Activated naive CD8-positive, alpha-beta T cell (primary cell): ENCODE measurements at regions not wholly inside any gene's neighbourhood (a gene's known extent, or its start where the extent isn't known, plus 50 kb on each side); places are given as distances from the start of the nearest gene placed in this dataset.
"Not testable (repeated sequence)": the region's sequence is repeated elsewhere in the genome, so short reads cannot be mapped to it uniquely, and the experiment has no call there.

Experiments used
- H3K27ac Mint-ChIP-seq: one replicate; pipeline ENCODE4 v1.8.0; 2021; ENCODE audit warnings: mixed read lengths
- H3K27me3 Mint-ChIP-seq: one replicate; pipeline ENCODE4 v1.8.0; 2021; ENCODE audit warnings: mixed read lengths
- H3K36me3 Mint-ChIP-seq: one replicate; pipeline ENCODE4 v1.8.0; 2021; ENCODE audit warnings: mixed read lengths
- H3K4me1 Mint-ChIP-seq: one replicate; pipeline ENCODE4 v1.8.0; 2021; ENCODE audit warnings: low read depth, mixed read lengths
- H3K4me3 Mint-ChIP-seq: one replicate; pipeline ENCODE4 v1.8.0; 2021; ENCODE audit warnings: mild to moderate bottlenecking, mixed read lengths
- H3K9me3 Mint-ChIP-seq: one replicate; pipeline ENCODE4 v1.8.0; 2021; ENCODE audit warnings: low read depth, mixed read lengths

DNA sequence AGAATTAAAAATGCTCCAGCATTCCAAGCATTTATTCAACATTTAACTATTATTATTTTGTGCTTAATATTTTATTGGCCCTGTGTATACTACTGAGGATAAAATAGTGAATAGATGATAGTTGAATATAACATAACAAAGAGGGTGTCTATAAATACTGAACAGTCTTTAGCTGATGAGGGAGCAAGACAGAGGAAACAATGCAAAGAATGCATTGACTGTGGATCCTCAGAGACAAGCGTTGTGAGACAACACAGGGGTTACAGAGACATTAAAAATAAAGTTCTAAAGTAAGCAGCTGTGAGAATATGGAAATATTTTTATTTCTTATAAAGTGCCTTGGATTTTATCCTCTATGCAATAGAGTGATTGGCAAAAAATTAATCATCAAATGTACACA, 1133.1 kb downstream of the PLA2G4A start:
- H3K4me1 Mint-ChIP-seq = no peaks in the 10 kb centered on the region
- H3K27ac Mint-ChIP-seq = no peak overlapping the region
- no peaks in the 10 kb centered on the region for H3K27me3 Mint-ChIP-seq
- H3K4me3 Mint-ChIP-seq = no peak overlapping the region
- H3K9me3 Mint-ChIP-seq = no peaks in the 10 kb centered on the region
- no peaks in the 10 kb centered on the region for H3K36me3 Mint-ChIP-seq

DNA sequence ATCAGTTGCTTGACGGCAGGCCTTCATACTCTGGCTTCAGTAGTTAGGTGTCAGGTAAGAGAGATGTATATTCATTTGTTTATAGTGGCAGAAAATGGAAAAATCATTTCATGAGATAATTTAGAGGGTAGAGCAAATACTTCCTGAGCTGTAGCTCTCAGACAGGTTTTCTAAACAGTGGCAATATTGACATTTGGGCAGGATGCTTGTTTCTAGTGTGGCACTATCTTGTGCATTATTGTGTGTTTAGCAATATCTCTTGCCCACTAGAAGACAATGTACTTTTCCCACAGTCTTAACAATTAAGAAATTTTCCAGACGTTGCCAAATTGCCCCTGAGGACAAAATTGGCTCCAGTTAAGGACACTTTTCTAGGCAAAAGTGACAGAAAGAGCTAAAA, 1143.1 kb downstream of the PLA2G4A start:
- Mint-ChIP-seq H3K4me3 (no peak overlapping the region), H3K9me3 (peaks cover 5% of the 10 kb centered on the region), H3K27ac (no peak overlapping the region), H3K4me1 (no peaks in the 10 kb centered on the region), H3K27me3 (no peaks in the 10 kb centered on the region), H3K36me3 (no peaks in the 10 kb centered on the region)

DNA sequence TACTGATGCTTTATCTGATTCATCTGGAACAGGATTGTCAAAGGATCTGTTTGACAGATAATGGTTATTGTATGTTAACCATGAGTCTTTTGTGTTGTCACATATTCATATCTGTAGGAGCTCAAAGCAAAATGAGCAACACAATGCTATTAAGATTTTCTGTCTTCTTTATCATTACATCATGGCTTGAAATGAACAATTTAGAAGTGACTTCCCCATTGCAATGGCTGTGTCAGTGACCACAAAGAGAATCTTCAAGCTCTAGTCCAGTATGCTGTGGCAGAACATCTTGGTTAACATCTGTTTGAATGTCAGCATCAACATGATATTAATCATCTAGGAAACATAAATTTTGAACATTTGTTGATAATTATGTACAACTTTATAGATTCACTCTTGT, 1148.5 kb downstream of the PLA2G4A start:
- H3K27ac Mint-ChIP-seq = no peak overlapping the region
- H3K4me1 Mint-ChIP-seq = no peaks in the 10 kb centered on the region
- no peaks in the 10 kb centered on the region for H3K36me3 Mint-ChIP-seq
- no peaks in the 10 kb centered on the region for H3K27me3 Mint-ChIP-seq
- H3K4me3 Mint-ChIP-seq = no peak overlapping the region
- peaks cover 10% of the 10 kb centered on the region for H3K9me3 Mint-ChIP-seq

DNA sequence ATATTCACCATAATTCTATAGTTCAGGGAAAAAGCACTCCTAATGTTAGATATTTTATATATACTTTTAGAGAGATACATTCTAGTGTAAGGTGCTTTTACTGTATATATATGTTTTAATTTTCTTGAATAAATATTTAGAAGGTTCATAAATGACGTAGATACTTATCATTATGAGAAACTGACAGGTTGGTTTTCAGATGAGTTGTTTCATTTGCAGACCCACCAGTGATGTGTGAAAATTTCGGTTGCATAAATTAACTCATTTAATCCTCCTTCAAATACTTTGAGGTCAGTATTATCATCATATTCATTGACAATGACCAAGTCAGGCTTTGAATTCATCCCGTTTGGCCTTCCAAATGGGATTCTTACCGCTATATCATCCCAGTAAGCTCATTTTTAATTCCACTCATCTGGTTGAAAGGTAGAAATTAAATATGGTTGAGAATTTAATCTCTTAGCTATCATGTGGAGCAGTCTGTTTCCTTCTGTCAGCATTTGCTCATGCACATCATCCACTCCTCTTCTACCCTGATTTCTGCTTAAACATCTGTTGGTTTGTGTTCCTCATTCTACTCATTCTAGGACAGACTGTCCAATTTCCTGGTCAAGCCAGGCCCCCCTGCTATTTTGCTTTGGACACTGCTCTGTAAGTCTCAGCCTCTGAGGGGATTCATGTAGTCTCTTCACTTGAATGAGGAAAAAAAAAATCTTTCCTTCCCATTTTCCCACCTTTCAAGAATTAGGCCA, 1156.6 kb downstream of the PLA2G4A start:
- Mint-ChIP-seq H3K27ac (no peak overlapping the region), H3K9me3 (peaks cover 15% of the 10 kb centered on the region), H3K4me1 (no peaks in the 10 kb centered on the region), H3K36me3 (no peaks in the 10 kb centered on the region), H3K4me3 (no peak overlapping the region), H3K27me3 (no peaks in the 10 kb centered on the region)

DNA sequence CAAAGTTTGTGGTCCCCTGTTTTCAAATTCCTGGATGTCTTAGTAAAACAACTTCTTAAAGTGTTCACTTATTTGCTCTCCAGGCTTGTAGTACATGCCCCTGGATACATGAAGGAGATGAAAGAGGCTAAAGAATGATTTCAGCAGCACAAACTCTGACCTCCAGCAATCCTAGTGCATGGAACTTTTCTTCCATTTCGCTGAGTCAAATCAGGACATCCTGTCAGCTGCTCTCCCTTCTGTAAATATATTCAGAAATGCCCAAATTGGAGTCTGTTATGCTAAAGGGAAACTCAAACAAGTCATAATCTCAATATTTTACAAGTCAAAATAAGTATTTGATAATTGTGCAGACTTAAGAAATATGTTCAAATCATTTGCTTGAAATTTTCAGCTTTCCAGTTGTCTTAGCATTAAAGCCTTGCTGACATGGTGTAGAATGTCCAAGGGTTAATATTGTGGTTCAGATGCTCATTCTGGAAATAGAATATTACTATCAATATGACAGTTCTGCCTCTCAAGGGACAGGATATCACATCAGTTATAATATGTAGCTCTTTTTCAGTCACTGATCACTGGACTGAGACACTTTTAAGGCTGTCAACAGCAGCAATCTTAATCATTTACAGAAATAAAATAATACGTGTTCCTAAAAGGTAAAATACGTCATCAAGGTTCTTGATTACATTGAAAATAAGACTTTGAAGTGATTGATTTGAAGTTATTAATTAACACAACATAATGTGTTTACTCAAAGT, 1157.3 kb downstream of the PLA2G4A start:
- Mint-ChIP-seq H3K27me3 (no peaks in the 10 kb centered on the region), H3K4me3 (no peak overlapping the region), H3K9me3 (peaks cover 8% of the 10 kb centered on the region), H3K36me3 (no peaks in the 10 kb centered on the region), H3K27ac (no peak overlapping the region), H3K4me1 (no peaks in the 10 kb centered on the region)

DNA sequence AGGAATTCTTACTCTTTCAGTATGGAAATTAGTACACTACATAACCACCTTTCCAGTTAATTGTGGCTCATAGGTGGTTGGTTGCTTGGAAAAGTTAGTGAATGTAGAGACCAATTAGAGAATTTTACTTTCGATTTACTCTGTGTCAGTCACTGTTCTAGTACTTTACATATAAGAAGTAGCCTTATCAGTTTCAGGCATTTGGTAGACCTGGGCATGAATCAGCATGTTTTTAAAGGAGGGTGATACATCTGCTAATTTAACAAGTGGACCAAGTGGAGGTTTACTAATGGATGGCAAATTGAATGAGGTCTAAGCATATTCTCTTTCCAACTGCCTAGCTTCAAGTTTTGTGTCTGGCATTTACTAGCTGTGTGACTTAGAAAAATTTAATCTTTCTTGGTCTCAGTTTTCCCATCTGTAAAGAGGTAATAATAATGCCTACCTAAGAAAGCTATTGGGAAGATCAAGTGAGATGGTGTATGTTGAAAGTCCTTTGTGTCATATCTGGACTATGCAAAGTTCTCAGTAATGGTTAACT, 1158.6 kb downstream of the PLA2G4A start:
- no peaks in the 10 kb centered on the region for H3K4me1 Mint-ChIP-seq
- H3K27ac Mint-ChIP-seq = no peak overlapping the region
- no peaks in the 10 kb centered on the region for H3K27me3 Mint-ChIP-seq

DNA sequence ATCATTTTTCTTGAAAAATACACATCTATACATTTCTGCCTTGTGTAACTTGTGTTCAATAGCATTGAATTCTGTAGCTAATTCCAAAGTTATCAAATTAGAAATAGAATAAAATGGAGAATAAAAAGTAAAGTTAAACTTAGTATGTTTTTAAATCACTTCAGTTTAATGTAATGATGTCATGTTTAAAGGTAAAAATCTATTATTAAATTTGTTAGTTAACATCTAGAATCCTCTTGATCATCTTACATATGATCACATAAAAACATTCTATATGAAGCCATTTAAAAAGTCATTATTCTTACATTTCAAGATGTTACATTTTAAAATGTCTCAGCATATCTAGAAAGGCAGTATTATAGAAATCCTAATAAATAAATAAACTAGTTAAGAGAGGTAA, 1163.2 kb downstream of the PLA2G4A start:
- Mint-ChIP-seq H3K27me3 (no peaks in the 10 kb centered on the region), H3K27ac (no peak overlapping the region), H3K4me3 (no peak overlapping the region), H3K36me3 (no peaks in the 10 kb centered on the region), H3K4me1 (no peaks in the 10 kb centered on the region), H3K9me3 (peaks cover 4% of the 10 kb centered on the region)

More for the DNA sequence above, 1158.6 kb downstream of the PLA2G4A start:
- Mint-ChIP-seq H3K9me3 (peaks cover 8% of the 10 kb centered on the region), H3K4me3 (no peak overlapping the region), H3K36me3 (no peaks in the 10 kb centered on the region)

DNA sequence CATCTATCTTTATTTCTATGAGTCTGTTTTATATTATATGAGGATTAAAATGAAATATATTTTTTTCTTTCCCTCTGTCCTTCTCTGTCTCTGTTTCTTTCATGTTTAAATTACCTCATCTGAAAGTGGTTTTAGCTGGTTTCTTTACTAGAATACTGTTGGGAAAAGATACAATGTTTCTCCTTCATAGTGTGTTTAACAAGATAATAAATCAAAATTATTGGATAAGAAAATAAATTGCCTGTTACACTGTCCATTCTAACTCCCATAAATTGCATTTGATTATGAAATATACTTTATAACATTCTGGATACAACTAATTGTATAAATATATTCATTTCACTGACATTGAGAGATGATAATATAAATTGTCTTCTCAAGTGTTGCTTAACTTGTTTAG, 1168.0 kb downstream of the PLA2G4A start:
- Mint-ChIP-seq H3K4me1 (no peaks in the 10 kb centered on the region), H3K27me3 (no peaks in the 10 kb centered on the region), H3K9me3 (peaks cover 4% of the 10 kb centered on the region), H3K27ac (no peak overlapping the region), H3K36me3 (no peaks in the 10 kb centered on the region), H3K4me3 (no peak overlapping the region)

DNA sequence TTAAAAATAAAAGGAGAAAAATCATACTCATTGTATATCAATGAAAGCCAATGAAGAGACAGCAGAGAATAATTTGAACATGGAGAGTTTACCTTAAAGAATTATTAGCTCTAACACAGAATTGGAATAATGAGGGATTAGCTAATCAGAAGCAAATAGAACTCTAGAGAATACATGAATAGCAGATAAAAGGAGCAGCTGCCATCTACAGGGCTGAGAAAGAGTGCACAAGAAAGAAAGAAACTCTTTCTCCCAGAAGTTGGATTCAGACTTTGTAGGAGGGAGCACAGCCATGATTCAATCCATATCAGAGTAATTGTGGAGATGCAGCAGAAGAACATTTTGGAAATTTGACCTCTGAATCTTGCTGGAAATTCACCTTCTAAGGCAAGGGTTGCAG, 1171.2 kb downstream of the PLA2G4A start:
- Mint-ChIP-seq H3K4me1 (no peaks in the 10 kb centered on the region), H3K36me3 (no peaks in the 10 kb centered on the region), H3K9me3 (no peaks in the 10 kb centered on the region), H3K4me3 (no peak overlapping the region), H3K27ac (no peak overlapping the region), H3K27me3 (no peaks in the 10 kb centered on the region)

DNA sequence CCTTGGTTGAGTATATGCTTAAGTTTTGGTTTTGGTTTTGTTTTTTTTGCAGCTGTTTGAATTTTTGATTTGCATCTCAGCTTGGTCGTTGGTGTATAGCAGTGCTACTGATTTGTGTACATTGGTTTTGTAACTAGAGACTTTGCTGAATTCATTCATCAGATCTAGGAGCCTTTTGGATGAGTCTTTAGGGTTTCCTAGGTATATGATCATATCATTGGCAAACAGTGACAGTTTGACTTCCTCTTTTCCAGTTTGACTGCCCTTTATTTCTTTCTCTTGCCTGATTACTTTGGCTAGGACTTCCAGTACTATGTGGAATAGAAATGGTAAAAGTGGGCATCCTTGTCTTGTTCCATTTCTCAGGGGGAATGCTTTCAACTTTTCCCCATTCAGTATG, 1174.9 kb downstream of the PLA2G4A start:
- H3K4me3 Mint-ChIP-seq, H3K9me3 Mint-ChIP-seq, H3K27me3 Mint-ChIP-seq, H3K36me3 Mint-ChIP-seq, H3K27ac Mint-ChIP-seq, H3K4me1 Mint-ChIP-seq: not testable (repeated sequence)

DNA sequence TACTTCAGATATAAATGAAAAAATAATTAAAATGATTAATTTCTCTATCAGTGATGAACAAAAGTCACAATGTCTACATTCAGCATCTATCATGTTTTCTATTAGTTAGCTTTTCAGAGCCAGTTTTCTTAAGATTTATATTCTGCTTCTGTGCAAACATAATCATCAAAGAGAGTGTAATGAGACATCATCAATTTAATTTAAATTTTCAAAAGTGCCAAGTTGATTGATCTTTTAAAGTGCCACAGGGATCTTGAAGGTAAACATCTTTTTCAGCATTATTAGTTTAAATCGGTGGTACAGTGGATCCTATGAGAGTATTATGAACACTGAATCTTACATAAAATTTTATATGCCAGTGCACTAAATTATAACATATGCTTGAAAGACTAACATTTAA, 1176.1 kb downstream of the PLA2G4A start:
- no peaks in the 10 kb centered on the region for H3K36me3 Mint-ChIP-seq
- no peaks in the 10 kb centered on the region for H3K9me3 Mint-ChIP-seq
- H3K4me1 Mint-ChIP-seq = no peaks in the 10 kb centered on the region
- no peak overlapping the region for H3K27ac Mint-ChIP-seq
- no peaks in the 10 kb centered on the region for H3K27me3 Mint-ChIP-seq
- H3K4me3 Mint-ChIP-seq = no peak overlapping the region

DNA sequence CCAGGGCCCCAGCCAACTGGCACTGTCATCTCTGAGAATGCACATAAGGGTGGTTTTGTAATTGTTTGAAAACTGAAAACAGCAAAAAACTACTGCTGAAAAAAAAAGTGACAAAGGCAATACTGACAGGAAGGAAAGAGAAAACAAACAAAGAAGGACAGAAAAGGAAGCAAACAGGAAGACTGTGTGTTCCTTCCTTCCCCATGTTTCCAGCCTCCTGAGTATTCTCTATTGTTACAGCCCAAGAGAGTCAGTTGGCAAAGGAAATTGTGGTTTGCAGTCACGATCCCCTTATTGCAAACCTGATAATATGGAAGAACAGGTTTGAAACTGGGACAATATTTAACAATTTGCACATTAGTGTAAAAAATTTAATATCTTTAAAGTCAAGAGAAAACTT, 1177.6 kb downstream of the PLA2G4A start:
- no peak overlapping the region for H3K27ac Mint-ChIP-seq
- no peaks in the 10 kb centered on the region for H3K4me1 Mint-ChIP-seq
- no peak overlapping the region for H3K4me3 Mint-ChIP-seq
- no peaks in the 10 kb centered on the region for H3K9me3 Mint-ChIP-seq
- no peaks in the 10 kb centered on the region for H3K36me3 Mint-ChIP-seq
- H3K27me3 Mint-ChIP-seq = no peaks in the 10 kb centered on the region

DNA sequence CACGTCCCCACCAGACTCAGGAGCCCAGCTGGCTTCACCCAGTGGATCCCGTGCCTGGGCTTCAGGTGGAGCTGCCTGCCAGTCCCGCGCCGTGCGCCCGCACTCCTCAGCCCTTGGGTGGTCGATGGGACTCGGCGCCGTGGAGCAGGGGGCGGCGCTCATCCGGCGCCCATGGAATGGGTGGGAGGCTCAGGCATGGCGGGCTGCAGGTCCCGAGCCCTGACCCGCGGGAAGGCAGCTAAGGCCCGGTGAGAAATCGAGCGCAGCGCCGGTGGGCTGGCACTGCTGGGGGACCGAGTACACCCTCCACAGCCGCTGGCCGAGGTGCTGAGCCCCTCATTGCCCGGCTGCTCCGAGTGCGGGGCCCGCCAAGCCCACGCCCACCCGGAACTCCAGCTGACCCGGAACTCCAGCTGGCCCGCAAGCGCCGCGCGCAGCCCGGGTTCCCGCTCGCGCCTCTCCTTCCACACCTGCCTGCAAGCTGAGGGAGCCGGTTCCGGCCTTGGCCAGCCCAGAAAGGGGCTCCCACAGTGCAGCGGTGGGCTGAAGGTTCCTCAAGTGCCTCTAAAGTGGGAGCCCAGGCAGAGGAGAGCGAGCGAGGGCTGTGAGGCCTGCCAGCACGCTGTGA, 1184.6 kb downstream of the PLA2G4A start:
- not testable (repeated sequence) for H3K36me3 Mint-ChIP-seq, H3K27ac Mint-ChIP-seq, H3K4me3 Mint-ChIP-seq, H3K4me1 Mint-ChIP-seq, H3K27me3 Mint-ChIP-seq, H3K9me3 Mint-ChIP-seq

DNA sequence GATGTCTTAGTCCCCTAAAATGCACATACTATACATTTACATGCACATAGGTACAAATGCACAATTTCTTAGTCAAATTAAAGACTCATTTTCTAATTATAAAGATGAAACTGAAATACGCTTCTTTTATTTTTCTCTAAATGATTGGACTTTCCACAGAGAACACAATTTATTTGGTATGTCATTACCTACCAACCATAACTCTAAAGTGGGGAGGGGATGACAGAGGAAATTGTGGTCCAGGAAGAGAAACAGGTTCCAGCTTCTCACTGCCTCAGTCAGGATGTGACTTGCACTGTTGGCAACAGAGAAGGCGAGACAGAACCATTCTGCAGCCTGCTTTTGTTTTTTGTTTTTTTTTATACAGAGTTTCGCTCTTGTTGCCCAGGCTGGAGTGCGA, 1189.2 kb downstream of the PLA2G4A start:
- Mint-ChIP-seq H3K4me3 (no peak overlapping the region), H3K27me3 (no peaks in the 10 kb centered on the region), H3K9me3 (peaks cover 22% of the 10 kb centered on the region), H3K4me1 (no peaks in the 10 kb centered on the region), H3K36me3 (no peaks in the 10 kb centered on the region), H3K27ac (no peak overlapping the region)

DNA sequence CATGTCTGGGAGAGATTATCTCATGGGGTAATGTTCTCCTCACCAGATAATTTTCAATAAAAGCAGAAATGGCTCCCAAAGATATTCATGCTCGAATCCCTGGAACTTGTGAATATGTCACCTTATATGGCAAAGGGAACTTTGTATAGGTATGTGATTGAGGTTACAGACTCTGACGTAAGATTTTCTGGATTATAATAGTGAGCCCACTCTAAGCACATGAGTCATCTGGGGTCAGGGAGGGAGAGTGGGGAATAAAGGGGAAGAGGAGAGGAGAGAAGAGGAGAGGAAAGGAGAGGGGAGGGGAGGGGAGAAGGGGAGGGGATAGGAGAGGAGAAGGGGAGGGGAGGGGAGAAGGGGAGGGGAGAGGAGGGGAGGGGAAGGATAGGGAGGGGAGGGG, 1193.9 kb downstream of the PLA2G4A start:
- Mint-ChIP-seq H3K27ac (no peak overlapping the region), H3K4me3 (no peak overlapping the region), H3K4me1 (no peaks in the 10 kb centered on the region), H3K36me3 (no peaks in the 10 kb centered on the region), H3K27me3 (no peaks in the 10 kb centered on the region), H3K9me3 (peaks cover 15% of the 10 kb centered on the region)
